Peyer's patch (tissue), 4 donors: ENCODE measurements at regions not wholly inside any gene's neighbourhood (a gene's known extent, or its start where the extent isn't known, plus 50 kb on each side); places are given as distances from the start of the nearest gene placed in this dataset.

Experiments
- POLR2A ChIP-seq, 2 donors: fragments of 450-650 bp; IDR thresholded peaks; one replicate each; pipeline ENCODE4 v1.5.1; 2017; ENCODE audit warnings: antibody characterized with exemption in 2 of 2, mild to moderate bottlenecking in 2 of 2, moderate library complexity in 2 of 2
- TF ChIP-seq, protein P1 (sequence below), 6 experiments: fragments of 450-650 bp in 4 of 6; fragments of 200-600 bp in 2 of 6; sonication (generic) in 1 of 6; IDR thresholded peaks; one replicate each; pipeline ENCODE4 v1.5.1; 2017 to 2019; ENCODE audit warnings: antibody characterized with exemption in 6 of 6, mild to moderate bottlenecking in 3 of 6, moderate library complexity in 1 of 6

DNA sequence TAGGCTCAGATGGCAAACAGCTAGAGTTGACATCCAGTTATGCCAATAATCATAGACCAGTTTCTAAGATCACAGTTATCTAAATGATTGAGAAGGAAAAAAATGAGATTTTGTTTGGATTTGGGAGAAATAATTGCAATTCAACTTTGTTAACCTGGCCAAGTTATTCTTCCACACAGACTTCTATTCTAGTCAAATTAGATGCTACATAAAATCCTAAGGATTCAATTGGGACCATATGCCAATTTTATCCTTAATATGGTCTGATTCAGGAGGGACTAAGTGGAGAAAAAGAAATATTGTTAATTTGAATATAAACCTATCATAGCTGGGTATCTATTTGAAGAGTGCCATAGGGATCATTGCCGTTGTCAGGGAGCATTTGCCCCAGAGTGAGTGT lies 178.3 kb upstream of the SLC7A11 start:
- TF ChIP-seq, protein P1, sequence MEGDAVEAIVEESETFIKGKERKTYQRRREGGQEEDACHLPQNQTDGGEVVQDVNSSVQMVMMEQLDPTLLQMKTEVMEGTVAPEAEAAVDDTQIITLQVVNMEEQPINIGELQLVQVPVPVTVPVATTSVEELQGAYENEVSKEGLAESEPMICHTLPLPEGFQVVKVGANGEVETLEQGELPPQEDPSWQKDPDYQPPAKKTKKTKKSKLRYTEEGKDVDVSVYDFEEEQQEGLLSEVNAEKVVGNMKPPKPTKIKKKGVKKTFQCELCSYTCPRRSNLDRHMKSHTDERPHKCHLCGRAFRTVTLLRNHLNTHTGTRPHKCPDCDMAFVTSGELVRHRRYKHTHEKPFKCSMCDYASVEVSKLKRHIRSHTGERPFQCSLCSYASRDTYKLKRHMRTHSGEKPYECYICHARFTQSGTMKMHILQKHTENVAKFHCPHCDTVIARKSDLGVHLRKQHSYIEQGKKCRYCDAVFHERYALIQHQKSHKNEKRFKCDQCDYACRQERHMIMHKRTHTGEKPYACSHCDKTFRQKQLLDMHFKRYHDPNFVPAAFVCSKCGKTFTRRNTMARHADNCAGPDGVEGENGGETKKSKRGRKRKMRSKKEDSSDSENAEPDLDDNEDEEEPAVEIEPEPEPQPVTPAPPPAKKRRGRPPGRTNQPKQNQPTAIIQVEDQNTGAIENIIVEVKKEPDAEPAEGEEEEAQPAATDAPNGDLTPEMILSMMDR (IDR thresholded peaks at IDR 0.05) = no peak
- TF ChIP-seq POLR2A (IDR thresholded peaks at IDR 0.05) = no peak
